H1 (cell line): ENCODE measurements at regions not wholly inside any gene's neighbourhood (a gene's known extent, or its start where the extent isn't known, plus 50 kb on each side); places are given as distances from the start of the nearest gene placed in this dataset.

Experiments
- CTCF ChIA-PET: fragments of 300-600 bp; sonication (Branson Sonifier 250); formaldehyde crosslinking; loops from one replicate; lab custom pipeline; 2021; ENCODE audit not compliant: partially characterized antibody; lab: Charles Lee
- POLR2A ChIA-PET: fragments of 300-600 bp; sonication (Branson Sonifier 250); formaldehyde crosslinking; loops from one replicate; lab custom pipeline; 2021; ENCODE audit warnings: inconsistent platforms; ENCODE audit not compliant: partially characterized antibody; lab: Charles Lee
- DNase-seq, 2 experiments: peaks; one replicate each; pipeline versions ENCODE4 v3.0.0 to v3.0.0-alpha.2; 2010 to 2022; ENCODE audit warnings: low spot score in 2 of 2, low read depth in 1 of 2, mixed read lengths in 1 of 2
- FAIRE-seq: peaks from 2 replicates; lab custom pipeline; 2011; peaks lifted over from hg19 to GRCh38; lab: Jason Lieb, UNC
- H2AFZ ChIP-seq: 2 replicates; pipeline ENCODE4 v1.8.1; 2012; ENCODE audit warnings: low read length, inconsistent platforms
- H2AK5ac ChIP-seq: 2 replicates; pipeline ENCODE4 v1.6.1; 2013; ENCODE audit warnings: low read depth, low read length
- H2BK120ac ChIP-seq: replicated peaks from 2 replicates; pipeline ENCODE3; 2013; ENCODE audit warnings: low read depth, low read length, inconsistent platforms
- H2BK12ac ChIP-seq: 2 replicates; pipeline ENCODE4 v1.6.1; 2013; ENCODE audit warnings: low read depth, low read length
- H2BK15ac ChIP-seq: 2 replicates; pipeline ENCODE4 v1.6.1; 2013; ENCODE audit warnings: low read length
- H2BK20ac ChIP-seq: 2 replicates; pipeline ENCODE4 v1.6.1; 2013; ENCODE audit warnings: low read length
- H2BK5ac ChIP-seq: 2 replicates; pipeline ENCODE4 v1.6.1; 2013; ENCODE audit warnings: low read depth, low read length
- H3K14ac ChIP-seq: 2 replicates; pipeline ENCODE4 v1.6.1; 2013; ENCODE audit warnings: inconsistent platforms; ENCODE audit not compliant: insufficient read length
- H3K18ac ChIP-seq: 2 replicates; pipeline ENCODE4 v1.6.1; 2013; ENCODE audit warnings: low read length; ENCODE audit errors: extremely low read depth
- H3K23ac ChIP-seq: 2 replicates; pipeline ENCODE4 v1.6.1; 2013; ENCODE audit warnings: inconsistent platforms; ENCODE audit not compliant: insufficient read length
- H3K23me2 ChIP-seq: 2 replicates; pipeline ENCODE4 v1.6.1; 2013; ENCODE audit warnings: low read depth, low read length
- H3K27ac ChIP-seq: 2 replicates; pipeline ENCODE4 v1.6.1; 2011; ENCODE audit warnings: low read depth, low read length, inconsistent platforms
- H3K27me3 ChIP-seq, 4 experiments: replicated peaks in 1 of 4; 1 replicate in 1 of 4; 2 replicates in 3 of 4; pipeline versions ENCODE4 v1.6.1 to v1.8.1; 2011 to 2013; ENCODE audit warnings: low read length in 3 of 4, mild to moderate bottlenecking in 3 of 4, inconsistent platforms in 2 of 4, mixed read lengths in 2 of 4, moderate library complexity in 1 of 4; ENCODE audit not compliant: control insufficient read depth in 3 of 4, insufficient read depth in 3 of 4; ENCODE audit errors: extremely low read depth in 1 of 4
- H3K36me3 ChIP-seq, 4 experiments: 2 replicates each; pipeline versions ENCODE4 v1.6.1 to v1.8.1; 2011 to 2013; ENCODE audit warnings: mild to moderate bottlenecking in 4 of 4, low read length in 3 of 4, moderate library complexity in 2 of 4, control low read depth in 1 of 4, inconsistent platforms in 1 of 4; ENCODE audit not compliant: insufficient read depth in 4 of 4, control insufficient read depth in 2 of 4
- H3K4ac ChIP-seq: replicated peaks from 2 replicates; pipeline ENCODE3; 2013; ENCODE audit warnings: low read length, low read depth, mixed read lengths, inconsistent platforms; ENCODE audit not compliant: insufficient read length
- H3K4me1 ChIP-seq, 4 experiments: replicated peaks in 1 of 4; 1 replicate in 1 of 4; 2 replicates in 3 of 4; pipeline versions ENCODE4 v1.6.1 to v1.8.1; 2011 to 2013; ENCODE audit warnings: low read length in 3 of 4, inconsistent platforms in 2 of 4, mixed read lengths in 1 of 4; ENCODE audit not compliant: insufficient read depth in 4 of 4, control insufficient read depth in 3 of 4
- H3K4me2 ChIP-seq, 2 experiments: 2 replicates each; pipeline versions ENCODE4 v1.6.1 to v1.8.1; 2011 to 2013; ENCODE audit warnings: low read depth in 2 of 2, low read length in 2 of 2, control low read depth in 1 of 2, inconsistent platforms in 1 of 2, mild to moderate bottlenecking in 1 of 2; ENCODE audit not compliant: insufficient read depth in 1 of 2
- H3K4me3 ChIP-seq, 4 experiments: fragments of 200-600, 300-600 bp in 1 of 4; sonication (generic), shearing (Covaris generic), sonication (Bioruptor Twin) in 1 of 4; 2 replicates each; pipeline versions ENCODE4 v1.5.1 to v1.8.1; 2011 to 2016; ENCODE audit warnings: low read length in 4 of 4, low read depth in 3 of 4, control low read depth in 2 of 4, inconsistent platforms in 2 of 4, mild to moderate bottlenecking in 2 of 4, mixed read lengths in 1 of 4, moderate library complexity in 1 of 4; ENCODE audit not compliant: insufficient read depth in 2 of 4; ENCODE audit errors: extremely low read depth in 1 of 4
- H3K56ac ChIP-seq: replicated peaks from 2 replicates; pipeline ENCODE3; 2013; ENCODE audit warnings: low read depth, mild to moderate bottlenecking, mixed read lengths, low read length, inconsistent platforms; ENCODE audit not compliant: insufficient read length
- H3K79me1 ChIP-seq: 2 replicates; pipeline ENCODE4 v1.6.1; 2013; ENCODE audit warnings: low read depth, low read length, control low read depth
- H3K79me2 ChIP-seq, 2 experiments: 2 replicates each; pipeline versions ENCODE4 v1.6.1 to v1.8.1; 2012 to 2013; ENCODE audit warnings: low read length in 2 of 2, mild to moderate bottlenecking in 2 of 2, inconsistent platforms in 1 of 2; ENCODE audit not compliant: insufficient read depth in 2 of 2, control insufficient read depth in 1 of 2
- H3K9ac ChIP-seq, 4 experiments: replicated peaks in 1 of 4; 1 replicate in 1 of 4; 2 replicates in 3 of 4; pipeline versions ENCODE4 v1.6.1 to v1.8.1; 2011 to 2013; ENCODE audit warnings: low read depth in 3 of 4, low read length in 3 of 4, control low read depth in 2 of 4, mild to moderate bottlenecking in 2 of 4, moderate library complexity in 2 of 4, inconsistent platforms in 1 of 4; ENCODE audit errors: extremely low read depth in 1 of 4
- H3K9me3 ChIP-seq, 2 experiments: 2 replicates each; pipeline versions ENCODE4 v1.6.1 to v1.8.1; 2012 to 2013; ENCODE audit warnings: mild to moderate bottlenecking in 2 of 2, moderate library complexity in 2 of 2, control low read depth in 1 of 2, inconsistent platforms in 1 of 2, low read depth in 1 of 2, low read length in 1 of 2, mixed read lengths in 1 of 2; ENCODE audit not compliant: insufficient read depth in 2 of 2
- H4K20me1 ChIP-seq, 2 experiments: replicated peaks in 1 of 2; 2 replicates each; pipeline versions ENCODE3 to v1.8.1; 2011 to 2013; ENCODE audit warnings: inconsistent platforms in 2 of 2, low read length in 2 of 2, mild to moderate bottlenecking in 1 of 2; ENCODE audit not compliant: insufficient read depth in 2 of 2, control insufficient read depth in 1 of 2
- H4K5ac ChIP-seq: 2 replicates; pipeline ENCODE4 v1.6.1; 2013; ENCODE audit warnings: low read length, low read depth, mixed read lengths, inconsistent platforms; ENCODE audit not compliant: insufficient read length
- H4K8ac ChIP-seq: 2 replicates; pipeline ENCODE4 v1.8.0; 2013; ENCODE audit warnings: mild to moderate bottlenecking, moderate library complexity, low read length, inconsistent platforms; ENCODE audit not compliant: insufficient read depth; ENCODE audit errors: extremely low read depth
- H4K91ac ChIP-seq: replicated peaks from 2 replicates; pipeline ENCODE3; 2013; ENCODE audit warnings: low read length, mixed read lengths, inconsistent platforms; ENCODE audit not compliant: insufficient read length
- BRCA1 ChIP-seq: IDR thresholded peaks from 2 replicates; pipeline ENCODE4 v1.6.1; 2012; ENCODE audit warnings: low read depth, low read length, improper control_type of control experiment
- CBX5 ChIP-seq: fragments of 300-800, 300-1000 bp; sonication (generic); IDR thresholded peaks from 2 replicates; pipeline ENCODE4 v1.7.1; 2016; ENCODE audit warnings: antibody characterized with exemption, low read length, low read depth
- EP300 ChIP-seq, 2 experiments: IDR thresholded peaks; 1 replicate in 1 of 2; 2 replicates in 1 of 2; pipeline ENCODE4 v1.6.1; 2011 to 2012; ENCODE audit warnings: low read depth in 2 of 2, low read length in 2 of 2, mild to moderate bottlenecking in 2 of 2, borderline replicate concordance in 1 of 2, inconsistent platforms in 1 of 2, moderate library complexity in 1 of 2
- KDM5A ChIP-seq: fragments of 200-600 bp; IDR thresholded peaks from 2 replicates; pipeline ENCODE4 v1.7.1; 2012; ENCODE audit warnings: mild to moderate bottlenecking, low read length, inconsistent platforms, mixed read lengths
- POU5F1 ChIP-seq: IDR thresholded peaks from 2 replicates; pipeline ENCODE4 v1.6.1; 2011; ENCODE audit warnings: low read depth, mild to moderate bottlenecking, low read length, moderate library complexity
- RFX5 ChIP-seq: IDR thresholded peaks from 2 replicates; pipeline ENCODE4 v1.6.1; 2011; ENCODE audit warnings: low read depth, low read length, improper control_type of control experiment, borderline replicate concordance
- SAP30 ChIP-seq: fragments of 300-600 bp; sonication (generic); IDR thresholded peaks from 2 replicates; pipeline ENCODE4 v1.7.1; 2012; ENCODE audit warnings: low read length, moderate library complexity, mild to moderate bottlenecking, inconsistent platforms; ENCODE audit not compliant: insufficient read depth, insufficient replicate concordance
- SUZ12 ChIP-seq: fragments of 200-600 bp; sonication (generic); IDR thresholded peaks from 2 replicates; pipeline ENCODE4 v1.6.1; 2012; ENCODE audit warnings: mild to moderate bottlenecking, inconsistent platforms, low read length, moderate library complexity, mixed read lengths
- WGBS, 2 experiments: shearing (Covaris generic) in 1 of 2; methylation state at CpG; one replicate each; pipeline versions ENCODE4 v1.1.6 to v1.1.7; 2013 to 2015; ENCODE audit warnings: low lambda C conversion rate in 2 of 2, mixed read lengths in 2 of 2, inconsistent platforms in 1 of 2, low coverage in 1 of 2, missing lambda C conversion rate in 1 of 2; ENCODE audit not compliant: insufficient replicate concordance in 2 of 2, insufficient coverage in 1 of 2, insufficient read length in 1 of 2; ENCODE audit errors: extremely low coverage in 1 of 2, missing lambda C conversion rate in 1 of 2; 5-methylcytosine and 5-hydroxymethylcytosine counted together
- TF ChIP-seq, protein P1 (sequence below): IDR thresholded peaks from 2 replicates; pipeline ENCODE4 v1.6.1; 2012; ENCODE audit warnings: inconsistent platforms
- TF ChIP-seq, protein P2 (sequence below): IDR thresholded peaks from 2 replicates; pipeline ENCODE4 v1.6.1; 2011; ENCODE audit warnings: low read length, improper control_type of control experiment

DNA sequence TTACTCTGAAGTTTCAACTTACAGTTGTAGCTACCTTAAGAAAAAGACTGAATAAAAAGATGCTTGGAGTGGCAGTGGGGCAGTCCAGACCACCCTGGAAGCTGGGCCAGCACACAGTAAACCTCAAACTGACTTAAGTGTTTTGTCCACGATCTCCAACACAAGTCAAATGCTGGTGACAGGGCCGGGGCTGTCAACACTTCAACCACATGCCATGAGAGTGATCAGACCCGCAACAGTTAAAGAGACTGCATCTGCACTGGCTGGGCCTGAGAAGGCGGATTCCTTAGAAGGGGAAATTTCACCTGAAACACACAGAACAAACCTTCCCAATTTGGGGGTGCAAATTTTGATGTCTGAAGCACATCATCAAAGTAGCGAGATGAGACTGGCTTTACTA, 223.5 kb upstream of the CAND1 start:
- WGBS, 2 experiments, result 79% methylated on average over 5 of the region's 5 CpGs; no CpG with 5 or more reads in 1 of the 2 experiments
- FAIRE-seq (no peak), DNase-seq (no peak)
- no peaks in the 10 kb centered on the region for H3K9me3 ChIP-seq
- H4K91ac ChIP-seq, result no peak overlapping the region
- H3K36me3 ChIP-seq, result no peaks in the 10 kb centered on the region
- H4K8ac ChIP-seq, result no peak overlapping the region
- H3K4ac ChIP-seq, result no peak overlapping the region
- H3K4me1 ChIP-seq, result peaks cover 0 to 15% (median 6%) of the 10 kb centered on the region in 4 experiments; a peak in 6 of 7 replicates
- H3K27ac ChIP-seq, result no peak overlapping the region
- no peak overlapping the region for H4K5ac ChIP-seq
- no peak overlapping the region for H3K18ac ChIP-seq
- no peak overlapping the region for H3K23ac ChIP-seq
- peaks cover 0 to 6% of the 10 kb centered on the region in 2 experiments; a peak in 1 of 4 replicates for H3K79me2 ChIP-seq
- H2AFZ ChIP-seq, result no peak overlapping the region
- H2BK20ac ChIP-seq, result no peak overlapping the region
- H3K56ac ChIP-seq, result no peak overlapping the region
- no peaks in the 10 kb centered on the region for H3K27me3 ChIP-seq
- peaks cover 3 to 5% of the 10 kb centered on the region in 2 experiments for H4K20me1 ChIP-seq
- no peak overlapping the region for H2AK5ac ChIP-seq
- no peaks in the 10 kb centered on the region for H3K79me1 ChIP-seq
- no peak overlapping the region for H3K14ac ChIP-seq
- no peak overlapping the region for H3K9ac ChIP-seq
- ChIA-PET CTCF (interaction anchor here (1.3 to 4.3 kb wide), 4 partner anchors 20 to 177 kb away, joined by 3 to 16 read pairs (median 5); no protein-coding TSS in a partner anchor), POLR2A (interaction anchor here (0.5 to 1.4 kb wide), 2 partner anchors 11 to 52 kb away, joined by 3 read pairs; no protein-coding TSS in a partner anchor)
- H3K4me3 ChIP-seq, result no peak overlapping the region
- no peak overlapping the region for H2BK120ac ChIP-seq
- no peak overlapping the region for H2BK15ac ChIP-seq
- H3K4me2 ChIP-seq, result no peak overlapping the region
- H3K23me2 ChIP-seq, result no peaks in the 10 kb centered on the region
- H2BK12ac ChIP-seq, result 0 out of 2 replicates have a peak overlapping the region, but pooled peaks have one; percentile 13
- no peak overlapping the region for H2BK5ac ChIP-seq
- TF ChIP-seq, protein P1, sequence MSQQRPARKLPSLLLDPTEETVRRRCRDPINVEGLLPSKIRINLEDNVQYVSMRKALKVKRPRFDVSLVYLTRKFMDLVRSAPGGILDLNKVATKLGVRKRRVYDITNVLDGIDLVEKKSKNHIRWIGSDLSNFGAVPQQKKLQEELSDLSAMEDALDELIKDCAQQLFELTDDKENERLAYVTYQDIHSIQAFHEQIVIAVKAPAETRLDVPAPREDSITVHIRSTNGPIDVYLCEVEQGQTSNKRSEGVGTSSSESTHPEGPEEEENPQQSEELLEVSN, result no peak
- TF ChIP-seq RFX5 (no peak), CBX5 (no peak), BRCA1 (no peak), EP300 (IDR thresholded peaks at IDR 0.05; ENCODE audit: borderline replicate concordance in 1 of 2, low read depth in 2 of 2, low read length in 2 of 2) (no peak), KDM5A (no peak), SAP30 (no peak), POU5F1 (no peak), SUZ12 (no peak)
- TF ChIP-seq, protein P2, sequence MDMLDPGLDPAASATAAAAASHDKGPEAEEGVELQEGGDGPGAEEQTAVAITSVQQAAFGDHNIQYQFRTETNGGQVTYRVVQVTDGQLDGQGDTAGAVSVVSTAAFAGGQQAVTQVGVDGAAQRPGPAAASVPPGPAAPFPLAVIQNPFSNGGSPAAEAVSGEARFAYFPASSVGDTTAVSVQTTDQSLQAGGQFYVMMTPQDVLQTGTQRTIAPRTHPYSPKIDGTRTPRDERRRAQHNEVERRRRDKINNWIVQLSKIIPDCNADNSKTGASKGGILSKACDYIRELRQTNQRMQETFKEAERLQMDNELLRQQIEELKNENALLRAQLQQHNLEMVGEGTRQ, result no peak
